H9 (cell line): ENCODE measurements at regions not wholly inside any gene's neighbourhood (a gene's known extent, or its start where the extent isn't known, plus 50 kb on each side); places are given as distances from the start of the nearest gene placed in this dataset.

Experiments
- DNase-seq: peaks from one replicate; pipeline ENCODE4 v3.0.0-alpha.2; 2017
- H2AFZ ChIP-seq: one replicate; pipeline ENCODE4 v1.6.1; 2013; ENCODE audit warnings: mild to moderate bottlenecking, low read length, control low read depth, moderate library complexity
- H2AK5ac ChIP-seq: 2 replicates; pipeline ENCODE4 v1.6.1; 2013; ENCODE audit warnings: low read length, control low read depth, mixed read lengths; ENCODE audit not compliant: insufficient read length
- H2BK120ac ChIP-seq: one replicate; pipeline ENCODE4 v1.6.1; 2013; ENCODE audit warnings: low read depth, mild to moderate bottlenecking, low read length, control low read depth, inconsistent platforms; ENCODE audit not compliant: poor library complexity, severe bottlenecking
- H2BK12ac ChIP-seq: 2 replicates; pipeline ENCODE4 v1.6.1; 2013; ENCODE audit warnings: low read length, control low read depth, mixed read lengths, low read depth; ENCODE audit not compliant: insufficient read length
- H2BK15ac ChIP-seq: 2 replicates; pipeline ENCODE4 v1.6.1; 2013; ENCODE audit warnings: low read depth, low read length, control low read depth
- H2BK20ac ChIP-seq: one replicate; pipeline ENCODE4 v1.6.1; 2013; ENCODE audit warnings: low read depth, mild to moderate bottlenecking, low read length, control low read depth, inconsistent platforms; ENCODE audit not compliant: poor library complexity, severe bottlenecking
- H2BK5ac ChIP-seq: 2 replicates; pipeline ENCODE4 v1.6.1; 2013; ENCODE audit warnings: low read length, control low read depth, mixed read lengths; ENCODE audit not compliant: insufficient read length
- H3K14ac ChIP-seq: 2 replicates; pipeline ENCODE4 v1.6.1; 2013; ENCODE audit warnings: low read length, control low read depth; ENCODE audit not compliant: insufficient read depth
- H3K18ac ChIP-seq: 2 replicates; pipeline ENCODE4 v1.6.1; 2013; ENCODE audit warnings: low read depth, mild to moderate bottlenecking, mixed read lengths, low read length, control low read depth; ENCODE audit not compliant: insufficient read length
- H3K23ac ChIP-seq: 2 replicates; pipeline ENCODE4 v1.6.1; 2013; ENCODE audit warnings: low read length, control low read depth, mixed read lengths, low read depth; ENCODE audit not compliant: insufficient read length
- H3K23me2 ChIP-seq: 2 replicates; pipeline ENCODE4 v1.6.1; 2013; ENCODE audit warnings: low read depth, mild to moderate bottlenecking, mixed read lengths, low read length, control low read depth; ENCODE audit not compliant: insufficient read length, poor library complexity, severe bottlenecking
- H3K27ac ChIP-seq: 2 replicates; pipeline ENCODE4 v1.5.1; 2013; ENCODE audit warnings: low read length, control low read depth, mixed read lengths, low read depth; ENCODE audit not compliant: insufficient read length
- H3K27me3 ChIP-seq: 2 replicates; pipeline ENCODE4 v1.6.1; 2013; ENCODE audit warnings: low read length, control low read depth, inconsistent platforms; ENCODE audit not compliant: insufficient read depth
- H3K4ac ChIP-seq: 2 replicates; pipeline ENCODE4 v1.6.1; 2013; ENCODE audit warnings: low read depth, mild to moderate bottlenecking, control low read depth, inconsistent platforms, low read length, moderate library complexity
- H3K4me1 ChIP-seq: 2 replicates; pipeline ENCODE4 v1.6.1; 2013; ENCODE audit warnings: low read length, control low read depth, inconsistent platforms; ENCODE audit not compliant: insufficient read depth
- H3K4me2 ChIP-seq: 2 replicates; pipeline ENCODE4 v1.6.1; 2013; ENCODE audit warnings: low read length, control low read depth, mixed read lengths; ENCODE audit not compliant: insufficient read length, insufficient read depth
- H3K56ac ChIP-seq: 2 replicates; pipeline ENCODE4 v1.6.1; 2013; ENCODE audit warnings: low read depth, mild to moderate bottlenecking, mixed read lengths, low read length, control low read depth; ENCODE audit not compliant: insufficient read length
- H3K79me1 ChIP-seq: 2 replicates; pipeline ENCODE4 v1.6.1; 2013; ENCODE audit warnings: low read depth, mild to moderate bottlenecking, moderate library complexity, low read length, control low read depth, inconsistent platforms; ENCODE audit not compliant: insufficient read depth, poor library complexity, severe bottlenecking
- H3K79me2 ChIP-seq: 2 replicates; pipeline ENCODE4 v1.6.1; 2013; ENCODE audit warnings: low read length, control low read depth, inconsistent platforms; ENCODE audit not compliant: insufficient read depth
- H3K9ac ChIP-seq: 2 replicates; pipeline ENCODE4 v1.6.1; 2013; ENCODE audit warnings: low read length, control low read depth, mixed read lengths; ENCODE audit not compliant: insufficient read length; ENCODE audit errors: extremely low read depth
- H3K9me3 ChIP-seq: one replicate; pipeline ENCODE4 v1.6.1; 2013; ENCODE audit warnings: low read depth, low read length, inconsistent platforms; ENCODE audit not compliant: control insufficient read depth
- H3T11ph ChIP-seq: one replicate; pipeline ENCODE4 v1.6.1; 2013; ENCODE audit warnings: mild to moderate bottlenecking, low read length, control low read depth, inconsistent platforms
- H4K20me1 ChIP-seq: one replicate; pipeline ENCODE4 v1.6.1; 2013; ENCODE audit not compliant: control insufficient read depth, insufficient read length, insufficient read depth
- H4K5ac ChIP-seq: 2 replicates; pipeline ENCODE4 v1.6.1; 2013; ENCODE audit warnings: low read depth, mild to moderate bottlenecking, mixed read lengths, low read length, control low read depth; ENCODE audit not compliant: insufficient read length
- H4K8ac ChIP-seq: replicated peaks from 2 replicates; pipeline ENCODE4 v1.6.1; 2013; ENCODE audit warnings: low read length, control low read depth, mixed read lengths, low read depth; ENCODE audit not compliant: insufficient read length
- H4K91ac ChIP-seq: 2 replicates; pipeline ENCODE4 v1.6.1; 2013; ENCODE audit warnings: low read depth, mild to moderate bottlenecking, moderate library complexity, mixed read lengths, low read length, control low read depth; ENCODE audit not compliant: insufficient read length
- H3K27ac Mint-ChIP-seq, 3 experiments: 2 replicates in 2 of 3; 3 replicates in 1 of 3; pipeline ENCODE4 v1.8.0; 2020 to 2021; ENCODE audit warnings: mixed read lengths in 3 of 3, mild to moderate bottlenecking in 1 of 3, moderate library complexity in 1 of 3
- H3K27me3 Mint-ChIP-seq: 2 replicates; pipeline ENCODE4 v1.8.0; 2021; ENCODE audit warnings: low read depth, mild to moderate bottlenecking, moderate library complexity, mixed read lengths
- H3K36me3 Mint-ChIP-seq, 3 experiments: 2 replicates in 2 of 3; 3 replicates in 1 of 3; pipeline ENCODE4 v1.8.0; 2020 to 2021; ENCODE audit warnings: low read depth in 3 of 3, mixed read lengths in 3 of 3; ENCODE audit not compliant: insufficient read depth in 1 of 3
- H3K4me1 Mint-ChIP-seq, 2 experiments: 2 replicates each; pipeline ENCODE4 v1.8.0; 2020; ENCODE audit warnings: mixed read lengths in 2 of 2
- H3K4me3 Mint-ChIP-seq, 2 experiments: 2 replicates in 1 of 2; 3 replicates in 1 of 2; pipeline ENCODE4 v1.8.0; 2020 to 2021; ENCODE audit warnings: mild to moderate bottlenecking in 2 of 2, mixed read lengths in 2 of 2, moderate library complexity in 1 of 2
- H3K9me3 Mint-ChIP-seq, 2 experiments: 2 replicates in 1 of 2; 3 replicates in 1 of 2; pipeline ENCODE4 v1.8.0; 2020; ENCODE audit warnings: mild to moderate bottlenecking in 2 of 2, mixed read lengths in 2 of 2, moderate library complexity in 1 of 2
- WGBS: extraction: QIAGEN DNeasy Blood & Tissue Kit; methylation state at CpG from one replicate; pipeline ENCODE4 v1.1.7; 2013; ENCODE audit warnings: missing lambda C conversion rate, low lambda C conversion rate, mixed read lengths; ENCODE audit not compliant: insufficient read length; ENCODE audit errors: extremely low coverage; 5-methylcytosine and 5-hydroxymethylcytosine counted together
- TF ChIP-seq, protein P1 (sequence below): fragments of 200-600 bp; sonication (generic); conservative IDR thresholded peaks from 3 replicates; pipeline ENCODE4 v1.8.0; 2021; ENCODE audit warnings: antibody characterized with exemption, mild to moderate bottlenecking

DNA sequence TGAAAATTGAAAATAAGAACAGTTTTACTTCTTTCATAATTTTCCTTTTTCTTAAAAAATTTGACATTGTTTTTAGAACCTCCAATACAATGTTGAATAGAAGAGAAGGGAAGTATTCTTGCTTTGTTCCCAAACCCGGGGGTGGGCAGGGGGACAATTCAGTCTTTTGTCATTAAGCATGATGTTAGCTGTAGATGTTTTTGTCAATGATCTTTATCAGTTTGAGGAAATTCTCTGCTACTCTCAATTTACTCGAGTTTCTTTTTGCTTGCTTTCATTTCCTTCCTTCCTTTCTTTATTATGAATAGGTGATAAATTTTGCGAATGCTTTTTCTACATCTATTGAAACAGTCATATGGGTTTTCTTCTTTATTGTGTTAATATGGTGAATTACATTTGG, 183.2 kb upstream of the FRMD6 start:
- H2BK20ac ChIP-seq = no peak overlapping the region
- no peak overlapping the region for H4K91ac ChIP-seq
- H2AK5ac ChIP-seq = no peak overlapping the region
- Mint-ChIP-seq H3K36me3 (peaks cover 5 to 23% (median 10%) of the 10 kb centered on the region in 3 experiments; a peak in 6 of 7 replicates), H3K9me3 (peaks cover 15 to 22% of the 10 kb centered on the region in 2 experiments), H3K27ac (no peak overlapping the region), H3K4me1 (peaks cover 4% of the 10 kb centered on the region in 2 experiments), H3K4me3 (no peak overlapping the region), H3K27me3 (no peaks in the 10 kb centered on the region)
- H3K4me1 ChIP-seq = no peaks in the 10 kb centered on the region
- H4K5ac ChIP-seq = no peak overlapping the region
- H3K56ac ChIP-seq = no peak overlapping the region
- no peak overlapping the region for H3K4me2 ChIP-seq
- H3K14ac ChIP-seq = no peak overlapping the region
- no peak overlapping the region for H3K4ac ChIP-seq
- H3K79me2 ChIP-seq = no peaks in the 10 kb centered on the region
- H2BK12ac ChIP-seq = no peak overlapping the region
- H3K27me3 ChIP-seq = no peaks in the 10 kb centered on the region
- WGBS = no CpG with 5 or more reads among the region's 3 CpGs
- no peak overlapping the region for H3K23ac ChIP-seq
- no peak overlapping the region for H3K27ac ChIP-seq
- H2AFZ ChIP-seq = no peak overlapping the region
- no peaks in the 10 kb centered on the region for H3K9me3 ChIP-seq
- H2BK15ac ChIP-seq = no peak overlapping the region
- H3K23me2 ChIP-seq = no peaks in the 10 kb centered on the region
- no peak overlapping the region for H4K8ac ChIP-seq
- no peak overlapping the region for H3K9ac ChIP-seq
- H3T11ph ChIP-seq = no peak overlapping the region
- no peak overlapping the region for H2BK5ac ChIP-seq
- no peak overlapping the region for H2BK120ac ChIP-seq
- H4K20me1 ChIP-seq = no peaks in the 10 kb centered on the region
- H3K79me1 ChIP-seq = no peaks in the 10 kb centered on the region
- no peak overlapping the region for H3K18ac ChIP-seq
- DNase-seq = no peak
- TF ChIP-seq, protein P1, sequence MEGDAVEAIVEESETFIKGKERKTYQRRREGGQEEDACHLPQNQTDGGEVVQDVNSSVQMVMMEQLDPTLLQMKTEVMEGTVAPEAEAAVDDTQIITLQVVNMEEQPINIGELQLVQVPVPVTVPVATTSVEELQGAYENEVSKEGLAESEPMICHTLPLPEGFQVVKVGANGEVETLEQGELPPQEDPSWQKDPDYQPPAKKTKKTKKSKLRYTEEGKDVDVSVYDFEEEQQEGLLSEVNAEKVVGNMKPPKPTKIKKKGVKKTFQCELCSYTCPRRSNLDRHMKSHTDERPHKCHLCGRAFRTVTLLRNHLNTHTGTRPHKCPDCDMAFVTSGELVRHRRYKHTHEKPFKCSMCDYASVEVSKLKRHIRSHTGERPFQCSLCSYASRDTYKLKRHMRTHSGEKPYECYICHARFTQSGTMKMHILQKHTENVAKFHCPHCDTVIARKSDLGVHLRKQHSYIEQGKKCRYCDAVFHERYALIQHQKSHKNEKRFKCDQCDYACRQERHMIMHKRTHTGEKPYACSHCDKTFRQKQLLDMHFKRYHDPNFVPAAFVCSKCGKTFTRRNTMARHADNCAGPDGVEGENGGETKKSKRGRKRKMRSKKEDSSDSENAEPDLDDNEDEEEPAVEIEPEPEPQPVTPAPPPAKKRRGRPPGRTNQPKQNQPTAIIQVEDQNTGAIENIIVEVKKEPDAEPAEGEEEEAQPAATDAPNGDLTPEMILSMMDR = no peak
